ENCODE measurements at regions not wholly inside any gene's neighbourhood (a gene's known extent, or its start where the extent isn't known, plus 50 kb on each side); places are given as distances from the start of the nearest gene placed in this dataset.

DNA sequence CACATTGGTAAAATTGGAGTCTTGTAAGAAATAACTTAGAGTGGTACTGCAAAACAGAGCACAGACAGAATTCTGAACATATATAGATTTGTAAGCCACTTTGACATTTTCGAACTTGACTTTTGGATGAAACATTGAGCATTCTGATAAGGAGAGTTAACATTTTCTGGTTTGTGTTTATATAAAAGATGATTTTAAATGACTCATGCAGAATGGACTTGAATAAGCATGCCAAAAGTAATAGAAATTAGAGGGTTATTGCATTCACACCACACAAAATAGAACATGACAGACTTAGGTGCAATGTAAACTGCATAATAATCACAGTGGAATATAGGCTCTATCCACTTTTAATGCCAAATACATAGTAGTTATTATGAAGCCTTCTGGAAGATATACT is 507.0 kb downstream of the DACH1 start:
- TF ChIP-seq, protein P1, sequence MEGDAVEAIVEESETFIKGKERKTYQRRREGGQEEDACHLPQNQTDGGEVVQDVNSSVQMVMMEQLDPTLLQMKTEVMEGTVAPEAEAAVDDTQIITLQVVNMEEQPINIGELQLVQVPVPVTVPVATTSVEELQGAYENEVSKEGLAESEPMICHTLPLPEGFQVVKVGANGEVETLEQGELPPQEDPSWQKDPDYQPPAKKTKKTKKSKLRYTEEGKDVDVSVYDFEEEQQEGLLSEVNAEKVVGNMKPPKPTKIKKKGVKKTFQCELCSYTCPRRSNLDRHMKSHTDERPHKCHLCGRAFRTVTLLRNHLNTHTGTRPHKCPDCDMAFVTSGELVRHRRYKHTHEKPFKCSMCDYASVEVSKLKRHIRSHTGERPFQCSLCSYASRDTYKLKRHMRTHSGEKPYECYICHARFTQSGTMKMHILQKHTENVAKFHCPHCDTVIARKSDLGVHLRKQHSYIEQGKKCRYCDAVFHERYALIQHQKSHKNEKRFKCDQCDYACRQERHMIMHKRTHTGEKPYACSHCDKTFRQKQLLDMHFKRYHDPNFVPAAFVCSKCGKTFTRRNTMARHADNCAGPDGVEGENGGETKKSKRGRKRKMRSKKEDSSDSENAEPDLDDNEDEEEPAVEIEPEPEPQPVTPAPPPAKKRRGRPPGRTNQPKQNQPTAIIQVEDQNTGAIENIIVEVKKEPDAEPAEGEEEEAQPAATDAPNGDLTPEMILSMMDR (IDR thresholded peaks at IDR 0.05; ENCODE audit: insufficient read depth, low read length, poor library complexity, severe bottlenecking): no peak
- no peak for TF ChIP-seq EZH2phosphoT487 (conservative IDR thresholded peaks at IDR 0.05; ENCODE audit: low read length)
